Right cardiac atrium (tissue), 5 donors: ENCODE measurements at regions not wholly inside any gene's neighbourhood (a gene's known extent, or its start where the extent isn't known, plus 50 kb on each side); places are given as distances from the start of the nearest gene placed in this dataset.

Experiments
- ATAC-seq, 2 donors: fragments of 200-7000 bp; cut with Tn5 transposase; one replicate each; pipeline versions ENCODE4 v1.8.0 to v1.9.1; 2020; ENCODE audit warnings: moderate library complexity in 2 of 2, mild to moderate bottlenecking in 1 of 2
- DNase-seq, 3 donors: peaks; one replicate each; pipeline ENCODE4 v3.0.0-alpha.2; 2020
- H3K27ac ChIP-seq: one replicate; pipeline ENCODE4 v1.5.1; 2013; ENCODE audit warnings: mild to moderate bottlenecking, low read length, control low read depth, moderate library complexity
- H3K27me3 ChIP-seq: one replicate; pipeline ENCODE4 v1.6.1; 2013; ENCODE audit not compliant: control insufficient read depth, insufficient read depth
- H3K4me1 ChIP-seq: one replicate; pipeline ENCODE4 v1.6.1; 2013; ENCODE audit warnings: low read length; ENCODE audit not compliant: control insufficient read depth, insufficient read depth
- H3K4me3 ChIP-seq: one replicate; pipeline ENCODE4 v1.5.1; 2013; ENCODE audit warnings: low read length, control low read depth
- H3K9me3 ChIP-seq: one replicate; pipeline ENCODE4 v1.6.1; 2013; ENCODE audit warnings: low read length; ENCODE audit not compliant: control insufficient read depth
- WGBS: extraction: QIAGEN DNeasy Blood & Tissue Kit; methylation state at CpG from one replicate; pipeline ENCODE4 v1.1.7; 2013; 5-methylcytosine and 5-hydroxymethylcytosine counted together
- intact Hi-C, 4 donors: fragments of 100-400 bp; cut with DNase I; formaldehyde crosslinking; loops; one replicate each; pipeline versions ENCODE4 v1.11.0 to v1.14.0; 2022 to 2023
- donor health status: healthy with polysubstance abuse.
- donor health status: DM: no; HTN: yes; CAD: no.
- donor health status: DM: no; HTN: no; CAD: no.
- donor health status: DM: no; HTN: yes; CAD: no; lungs with severe emphysema.
- donor health status: DM: yes; HTN: yes; CAD: no.

DNA sequence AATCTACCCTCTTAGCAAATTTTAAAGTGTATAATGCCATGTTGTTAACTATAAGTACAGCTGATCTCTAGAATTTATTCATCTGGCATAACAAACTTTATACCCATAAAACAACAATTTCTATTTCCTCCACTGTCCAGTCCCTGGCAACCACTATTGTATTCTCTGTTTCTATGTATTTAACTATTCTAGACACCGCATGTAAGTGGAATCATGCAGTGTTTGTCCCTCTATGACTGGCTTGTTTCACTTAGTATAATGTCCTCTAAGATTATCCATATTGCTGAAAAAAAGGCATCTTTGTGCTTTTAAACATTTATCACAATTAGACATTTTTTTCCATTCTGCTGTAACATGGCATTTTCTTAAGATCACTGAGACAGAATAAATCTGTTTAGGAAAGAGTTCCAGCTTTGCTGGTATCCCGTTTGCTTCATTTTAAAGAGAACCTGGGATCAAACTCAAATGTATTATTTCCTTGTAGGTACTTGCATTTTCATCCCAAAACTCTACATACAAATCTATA, 1191.0 kb downstream of the SLITRK5 start:
- no peak overlapping the region for H3K27ac ChIP-seq
- H3K27me3 ChIP-seq: no peaks in the 10 kb centered on the region
- no peak for DNase-seq
- ATAC-seq: no peak
- intact Hi-C loops: no loop called here
- H3K4me3 ChIP-seq: no peak overlapping the region
- no peaks in the 10 kb centered on the region for H3K4me1 ChIP-seq
- H3K9me3 ChIP-seq: no peaks in the 10 kb centered on the region
- WGBS: 71% methylated on average over 2 of the region's 2 CpGs

GRCh38 chr13:88863116-88863515, 1191.9 kb downstream of the SLITRK5 start:
- Histone ChIP-seq H3K27me3 (no peaks in the 10 kb centered on the region), H3K9me3 (no peaks in the 10 kb centered on the region), H3K4me1 (no peaks in the 10 kb centered on the region), H3K4me3 (no peak overlapping the region), H3K27ac (no peak overlapping the region)
- 82% methylated on average over 4 of the region's 4 CpGs for WGBS
- DNase-seq (no peak), ATAC-seq (no peak)
- intact Hi-C loops: no loop called here

GRCh38 chr13:88866195-88866594, 1195.0 kb downstream of the SLITRK5 start:
- 88% methylated on average over 5 of the region's 5 CpGs for WGBS
- H3K4me1 ChIP-seq: no peaks in the 10 kb centered on the region

GRCh38 chr13:88883741-88884140, 1212.6 kb downstream of the SLITRK5 start:
- H3K9me3 ChIP-seq: no peaks in the 10 kb centered on the region
- intact Hi-C loops: no loop called here
- no peaks in the 10 kb centered on the region for H3K27me3 ChIP-seq
- no peaks in the 10 kb centered on the region for H3K4me1 ChIP-seq
- H3K4me3 ChIP-seq: no peak overlapping the region
- no peak overlapping the region for H3K27ac ChIP-seq
- ATAC-seq: no peak
- DNase-seq: no peak

More at GRCh38 chr13:88866195-88866594, 1195.0 kb downstream of the SLITRK5 start:
- Histone ChIP-seq H3K9me3 (no peaks in the 10 kb centered on the region), H3K4me3 (no peak overlapping the region), H3K27ac (no peak overlapping the region), H3K27me3 (no peaks in the 10 kb centered on the region)
- intact Hi-C loops: no loop called here
- no peak for ATAC-seq
- DNase-seq: no peak

- no peak overlapping the region for H3K27ac ChIP-seq
- no peaks in the 10 kb centered on the region for H3K27me3 ChIP-seq
- H3K4me1 ChIP-seq: no peaks in the 10 kb centered on the region
- intact Hi-C loops: no loop called here
- DNase-seq (no peak), ATAC-seq (no peak)
- no peaks in the 10 kb centered on the region for H3K9me3 ChIP-seq
- H3K4me3 ChIP-seq: no peak overlapping the region
- 89% methylated on average over 11 of the region's 11 CpGs for WGBS
Measured at GRCh38 chr13:88887045-88887662, 1216.0 kb downstream of the SLITRK5 start.

- DNase-seq (peak in 1 of 3 donors; percentile 26), ATAC-seq (no peak)
- Histone ChIP-seq H3K27ac (no peak overlapping the region), H3K4me3 (no peak overlapping the region), H3K4me1 (no peaks in the 10 kb centered on the region), H3K27me3 (no peaks in the 10 kb centered on the region), H3K9me3 (no peaks in the 10 kb centered on the region)
- intact Hi-C loops: no loop called here
- 83% methylated on average over 6 of the region's 6 CpGs for WGBS
Measured at GRCh38 chr13:88895261-88895941, 1224.2 kb downstream of the SLITRK5 start.

GRCh38 chr13:88896466-88896865, 1225.3 kb downstream of the SLITRK5 start:
- no peak overlapping the region for H3K4me3 ChIP-seq
- 87% methylated on average over 6 of the region's 6 CpGs for WGBS
- no peaks in the 10 kb centered on the region for H3K4me1 ChIP-seq
- H3K27ac ChIP-seq: no peak overlapping the region
- intact Hi-C loops: no loop called here
- no peaks in the 10 kb centered on the region for H3K27me3 ChIP-seq
- no peaks in the 10 kb centered on the region for H3K9me3 ChIP-seq
- ATAC-seq (no peak), DNase-seq (peak in 1 of 3 donors; percentile 48)

DNA sequence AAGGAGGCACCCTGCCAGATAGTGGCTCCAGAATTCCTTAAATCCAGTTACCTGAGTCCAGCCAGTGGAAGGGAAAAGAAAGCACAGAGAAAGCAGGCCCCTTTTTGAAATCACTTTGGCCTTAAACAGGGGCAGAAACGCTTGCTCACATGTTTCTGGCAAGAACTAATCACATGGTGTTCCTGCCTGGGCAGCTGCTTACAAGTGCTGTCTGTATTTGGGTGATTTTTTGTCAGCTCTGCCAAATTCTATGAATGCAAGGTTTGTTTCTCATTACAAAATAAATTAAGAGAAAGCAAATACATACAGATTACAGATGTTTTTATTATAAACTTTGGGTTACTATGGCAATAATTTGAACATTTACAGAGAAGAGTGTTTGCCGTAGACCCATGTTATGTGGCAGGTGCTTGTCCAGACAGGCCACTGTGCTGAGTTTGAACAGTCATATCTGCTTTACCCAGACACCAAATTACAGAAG, 1237.8 kb downstream of the SLITRK5 start:
- Histone ChIP-seq H3K4me3 (no peak overlapping the region), H3K27me3 (no peaks in the 10 kb centered on the region), H3K27ac (no peak overlapping the region), H3K4me1 (no peaks in the 10 kb centered on the region), H3K9me3 (no peaks in the 10 kb centered on the region)
- DNase-seq (peak; percentile 29 to 51 (median 33)), ATAC-seq (peak; percentile 71 to 90)
- 13% methylated on average over 2 of the region's 2 CpGs for WGBS
- intact Hi-C loops: no loop called here

GRCh38 chr13:88919970-88920628, 1248.9 kb downstream of the SLITRK5 start:
- ATAC-seq (no peak), DNase-seq (no peak)
- H3K9me3 ChIP-seq: no peaks in the 10 kb centered on the region
- H3K27ac ChIP-seq: no peak overlapping the region
- 33% methylated on average over 3 of the region's 3 CpGs for WGBS
- H3K4me3 ChIP-seq: no peak overlapping the region
- no peaks in the 10 kb centered on the region for H3K4me1 ChIP-seq
- intact Hi-C loops: no loop called here
- H3K27me3 ChIP-seq: no peaks in the 10 kb centered on the region

- peak in 1 of 2 donors; percentile 56 for ATAC-seq
- DNase-seq: peak in 2 of 3 donors; percentile 44 to 49
- Histone ChIP-seq H3K9me3 (no peaks in the 10 kb centered on the region), H3K27me3 (no peaks in the 10 kb centered on the region), H3K4me3 (no peak overlapping the region), H3K4me1 (no peaks in the 10 kb centered on the region), H3K27ac (no peak overlapping the region)
- 68% methylated on average over 3 of the region's 3 CpGs for WGBS
- intact Hi-C loops: no loop called here
Measured at GRCh38 chr13:88925954-88926353, 1254.8 kb downstream of the SLITRK5 start.

DNA sequence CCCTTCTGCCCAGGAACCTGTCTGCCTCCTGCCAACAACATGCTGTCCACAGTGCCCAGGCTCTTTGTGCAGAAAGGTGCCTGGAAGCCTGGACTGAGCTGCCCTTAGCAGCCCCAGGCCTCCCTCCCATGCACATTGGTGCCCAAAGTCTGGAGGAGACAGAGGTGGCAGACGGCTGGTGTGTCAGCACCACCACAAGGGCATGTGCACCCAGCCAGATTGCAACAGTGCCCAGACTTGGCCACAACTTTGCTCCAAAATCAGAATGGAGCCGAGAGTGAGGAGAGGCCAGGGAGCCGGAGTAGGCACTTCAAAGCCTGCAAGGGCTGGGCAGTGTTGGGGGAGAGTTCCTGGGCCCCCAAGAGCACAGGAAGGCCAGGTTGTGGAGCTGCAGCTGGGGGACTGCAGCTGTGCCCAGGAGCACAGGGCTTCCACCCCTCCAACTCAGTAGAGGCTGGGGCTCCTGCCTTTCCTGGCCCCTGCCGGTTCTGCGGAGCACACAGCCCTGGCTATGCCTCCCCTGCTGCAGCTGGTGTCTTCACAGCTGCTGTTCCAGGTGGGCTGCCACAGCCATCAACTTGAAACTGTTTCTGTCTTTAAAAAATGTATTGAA, 1255.8 kb downstream of the SLITRK5 start:
- DNase-seq (no peak), ATAC-seq (no peak)
- no peaks in the 10 kb centered on the region for H3K4me1 ChIP-seq
- H3K27me3 ChIP-seq: no peaks in the 10 kb centered on the region
- intact Hi-C loops: no loop called here
- H3K9me3 ChIP-seq: no peaks in the 10 kb centered on the region
- WGBS: 90% methylated on average over 5 of the region's 5 CpGs
- H3K27ac ChIP-seq: no peak overlapping the region
- H3K4me3 ChIP-seq: no peak overlapping the region
